Right forelimb (tissue), 1 donor: ENCODE measurements at regions not wholly inside any gene's neighbourhood (a gene's known extent, or its start where the extent isn't known, plus 50 kb on each side); places are given as distances from the start of the nearest gene placed in this dataset.
"Not testable (repeated sequence)": the region's sequence is repeated elsewhere in the genome, so short reads cannot be mapped to it uniquely, and the experiment has no call there.

Source experiments
- DNase-seq: peaks from one replicate; pipeline ENCODE4 v3.0.0-alpha.2; 2018

DNA sequence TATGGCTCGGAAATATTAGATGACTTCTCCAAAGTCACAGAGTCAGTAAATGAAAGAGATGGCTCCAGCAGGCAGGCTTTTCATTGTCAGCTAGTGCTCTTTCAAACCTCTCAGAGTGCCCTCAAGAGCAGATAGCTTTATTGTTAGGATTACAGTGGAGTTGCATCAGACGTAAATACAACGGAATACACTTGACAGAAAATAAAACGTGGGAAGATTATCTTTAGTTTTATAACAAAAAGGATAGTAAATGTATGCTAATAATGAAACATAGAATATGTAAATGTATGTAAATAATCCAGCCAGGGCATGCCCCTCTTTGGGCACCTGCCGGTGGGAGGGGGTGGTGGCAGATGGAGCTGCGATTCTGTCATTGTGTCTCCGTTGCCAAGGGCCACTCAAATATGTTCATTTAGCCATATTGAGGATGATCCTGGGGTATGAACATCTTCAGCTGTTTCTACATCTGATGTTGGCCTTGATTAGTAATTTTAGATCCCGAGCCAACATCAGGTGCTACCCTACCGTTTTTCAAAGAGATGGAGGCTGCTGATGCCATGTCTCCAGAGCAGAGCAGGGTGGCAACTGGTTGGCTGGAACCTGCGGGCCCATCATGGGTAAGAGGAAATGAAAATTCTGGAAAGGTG is 358.3 kb upstream of the SULF2 start:
- DNase-seq = no peak

DNA sequence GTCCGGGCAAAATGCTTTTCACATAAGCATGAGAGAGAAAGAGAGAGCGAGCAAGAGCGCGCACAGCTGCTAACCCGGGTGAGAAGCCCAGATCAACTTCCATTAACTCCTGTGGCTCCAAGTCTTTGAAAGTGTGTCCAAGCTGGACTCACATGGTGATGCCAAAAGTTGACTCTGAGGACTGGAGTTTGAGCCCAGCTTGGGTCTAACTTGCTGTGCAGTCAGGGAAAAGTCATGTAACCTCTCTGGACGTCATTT is 357.2 kb upstream of the SULF2 start:
- no peak for DNase-seq

DNA sequence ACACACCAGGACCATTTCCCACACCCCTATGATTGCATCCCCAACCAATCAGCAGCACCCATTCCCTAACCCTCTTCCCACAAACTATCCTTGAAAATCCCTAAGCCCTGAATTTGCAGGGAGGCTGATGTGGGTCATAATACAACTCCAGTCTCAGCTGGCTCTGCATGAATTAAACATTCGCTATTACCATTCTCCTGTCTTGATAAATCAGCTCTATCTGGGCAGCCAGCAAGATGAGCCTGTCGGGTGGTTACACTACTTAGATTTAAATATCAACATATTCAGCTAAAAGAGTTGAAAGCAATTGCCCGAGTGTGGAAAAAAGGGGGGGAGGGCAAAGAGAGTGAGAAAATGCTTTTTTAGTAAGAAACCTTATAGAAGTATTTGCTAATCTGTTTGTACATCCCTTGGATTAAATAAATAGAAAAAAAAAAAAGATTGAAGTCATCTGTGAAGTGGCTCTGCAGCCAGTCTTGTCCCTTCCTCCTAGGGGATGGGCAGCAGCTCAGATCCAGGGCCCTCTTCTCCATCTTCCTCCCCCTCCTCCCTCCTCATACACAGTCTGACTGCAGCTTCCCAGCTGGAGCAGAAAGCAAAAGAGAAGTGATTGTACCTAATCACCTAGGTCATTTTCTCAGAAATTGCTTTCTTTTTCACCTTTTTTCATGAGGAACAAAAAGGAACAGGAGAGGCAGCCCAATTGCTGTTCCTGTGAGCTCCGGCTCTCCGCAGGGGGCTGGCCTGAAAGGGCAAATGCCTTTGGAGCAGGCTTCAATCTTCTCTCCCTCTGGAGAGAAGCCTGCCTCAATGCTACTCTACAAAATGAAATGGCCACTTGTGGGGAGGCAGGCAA is 356.6 kb upstream of the SULF2 start:
- no peak for DNase-seq

DNA sequence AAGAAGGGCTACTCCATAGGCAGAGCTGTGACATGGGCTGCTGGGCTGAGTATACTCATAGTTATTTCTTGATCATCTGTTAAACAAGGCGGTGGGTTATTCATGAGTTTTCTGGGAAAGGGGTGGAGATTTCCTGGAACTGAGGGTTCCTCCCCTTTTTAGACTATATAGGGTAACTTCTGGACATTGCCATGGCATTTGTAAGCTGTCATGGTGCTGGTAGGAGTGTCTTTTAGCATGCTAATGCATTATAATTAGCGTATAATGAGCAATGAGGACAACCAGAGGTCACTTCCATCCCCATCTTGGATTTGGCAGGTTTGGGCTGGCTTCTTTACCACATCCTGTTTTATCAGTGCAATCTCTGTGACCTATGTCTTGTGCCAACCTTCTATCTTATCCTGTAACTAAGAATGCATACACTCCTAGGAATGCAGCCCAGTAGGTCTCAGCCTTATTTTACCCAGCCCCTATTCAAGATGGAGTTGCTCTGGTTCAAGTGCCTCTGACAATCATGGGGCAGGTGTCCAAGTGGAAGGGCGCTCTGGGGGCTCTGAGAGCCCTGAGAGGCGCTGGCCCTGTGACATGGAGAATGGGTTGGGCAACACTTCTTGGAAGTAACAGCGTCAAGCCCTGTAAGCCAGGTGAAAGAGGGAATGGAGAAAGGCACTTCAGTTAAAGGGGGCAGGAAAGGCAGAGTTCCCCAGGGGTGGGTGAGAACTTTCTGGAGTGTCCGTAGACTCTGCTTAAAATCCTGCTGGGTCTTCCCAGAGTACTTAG is 354.2 kb upstream of the SULF2 start:
- no peak for DNase-seq

DNA sequence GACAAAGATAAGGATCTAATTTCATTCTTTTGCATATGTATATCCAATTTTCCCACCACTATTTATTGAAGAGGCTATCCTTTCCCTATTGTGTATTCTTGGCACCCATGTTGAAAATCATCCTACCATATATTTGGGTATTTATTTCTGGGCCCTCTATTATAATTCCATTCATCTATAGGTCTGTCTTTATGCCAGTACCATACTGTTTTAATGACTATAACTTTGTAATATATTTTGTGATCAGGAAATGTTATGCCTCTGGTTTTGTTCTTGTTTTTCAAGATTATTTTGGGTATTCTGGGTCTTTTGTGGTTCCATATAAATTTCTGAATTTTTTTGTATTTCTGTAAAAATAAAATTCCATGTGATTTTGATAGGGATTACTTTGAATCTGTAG is 347.6 kb upstream of the SULF2 start:
- no peak for DNase-seq

DNA sequence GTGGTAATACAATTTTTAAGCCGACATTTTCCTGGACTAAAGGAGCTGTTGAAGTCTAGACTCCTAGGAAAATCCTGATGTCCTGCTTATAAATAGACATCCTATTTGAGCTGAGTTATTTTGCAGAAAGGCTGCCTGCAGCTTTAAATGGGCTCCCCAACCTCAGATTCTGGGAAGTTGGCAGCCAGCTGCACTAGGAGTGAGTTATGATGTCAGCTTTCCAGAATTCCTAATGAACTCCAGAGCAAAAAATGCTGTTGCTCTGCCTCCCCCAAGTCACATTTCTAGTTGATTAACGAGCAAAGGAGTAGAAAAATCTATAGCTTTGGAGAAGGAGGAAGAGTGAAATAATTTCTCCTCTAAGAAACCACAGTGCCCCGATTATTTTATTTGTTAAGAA is 346.3 kb upstream of the SULF2 start:
- DNase-seq = peak; percentile 60

DNA sequence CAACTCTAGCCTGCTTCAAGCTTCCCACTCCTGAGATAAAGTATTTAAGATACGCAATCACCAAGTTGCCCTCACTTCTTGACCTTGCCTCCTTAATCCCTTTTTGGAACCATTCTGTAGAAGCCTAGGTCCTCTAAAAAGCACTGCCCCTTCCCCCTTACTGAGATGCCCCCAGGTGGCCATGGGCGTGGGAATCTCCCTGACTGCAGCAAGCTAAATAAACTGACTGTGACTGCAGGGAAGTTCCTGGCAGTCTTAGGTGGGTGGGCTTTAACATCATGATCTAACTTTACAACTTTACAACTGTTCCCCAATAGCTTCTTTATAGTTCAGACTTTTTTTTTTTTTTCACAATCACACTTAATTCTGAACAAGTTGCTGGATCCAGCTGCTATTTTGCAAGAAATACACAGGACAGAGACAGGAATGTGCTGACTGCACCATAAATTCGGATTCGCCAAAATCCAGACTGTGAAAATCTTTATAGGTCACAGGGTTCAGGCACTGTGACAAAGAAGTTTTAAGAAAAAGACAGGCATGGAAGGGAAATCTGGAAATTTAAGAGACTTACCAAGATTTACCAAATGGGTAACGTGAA is 344.2 kb upstream of the SULF2 start:
- no peak for DNase-seq

DNA sequence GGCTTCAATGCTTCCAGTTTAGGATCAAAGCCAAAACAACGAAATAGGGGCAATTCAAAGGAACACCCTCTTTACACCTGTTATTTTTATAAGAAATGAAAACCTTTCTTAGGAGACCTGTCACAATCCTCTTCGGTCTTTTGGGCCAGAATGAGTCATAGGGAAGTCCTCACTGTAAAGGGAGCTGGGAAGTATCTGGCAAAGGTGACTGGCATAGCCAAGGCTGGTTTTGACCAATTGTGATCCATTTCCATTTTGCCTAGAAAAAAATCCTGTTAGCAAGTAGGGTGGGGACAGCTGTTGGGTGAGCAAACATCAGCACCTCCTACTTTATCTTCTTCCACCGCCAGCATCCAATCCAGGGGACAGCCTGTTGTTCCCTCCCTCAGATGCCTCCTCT is 343.2 kb upstream of the SULF2 start:
- no peak for DNase-seq

DNA sequence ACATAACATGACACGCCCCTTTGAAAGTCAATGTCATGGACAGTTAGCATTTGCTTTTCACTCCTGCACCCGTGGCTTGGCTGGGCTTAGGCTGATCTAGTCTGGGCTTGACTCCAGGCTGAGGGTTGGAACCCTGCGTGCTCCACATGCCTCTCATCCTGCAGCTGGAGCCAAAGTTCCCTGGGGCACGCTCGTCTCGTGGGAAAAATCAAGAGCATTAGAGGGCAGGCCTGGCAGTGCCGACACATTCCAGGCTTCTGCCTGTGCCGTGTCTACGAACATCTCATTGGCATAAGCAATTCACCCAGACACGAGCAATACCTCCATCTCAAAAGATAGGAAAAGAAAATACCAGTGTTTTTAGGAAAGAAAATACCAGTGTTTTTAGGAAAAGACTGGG is 342.7 kb upstream of the SULF2 start:
- DNase-seq = not testable (repeated sequence)

DNA sequence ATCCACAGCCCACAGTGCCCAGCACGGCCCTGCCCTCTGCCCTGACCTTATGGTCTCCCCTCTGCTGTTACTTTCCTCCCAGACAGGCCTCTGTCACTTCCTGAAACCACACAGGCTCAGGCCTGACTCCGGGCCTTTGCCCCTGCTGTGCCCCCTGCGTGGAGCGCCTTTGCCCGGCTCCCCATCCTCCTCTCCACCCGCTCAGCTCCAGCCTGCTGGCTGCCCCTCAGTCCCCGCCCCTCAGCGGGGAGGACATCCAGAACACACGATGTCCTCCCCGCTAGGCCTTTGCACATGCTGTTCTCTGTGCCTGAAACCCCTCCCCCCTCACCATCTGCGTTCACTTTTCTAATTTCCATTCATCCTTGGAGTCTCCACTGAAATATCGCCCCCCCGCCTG is 341.9 kb upstream of the SULF2 start:
- DNase-seq = not testable (repeated sequence)

DNA sequence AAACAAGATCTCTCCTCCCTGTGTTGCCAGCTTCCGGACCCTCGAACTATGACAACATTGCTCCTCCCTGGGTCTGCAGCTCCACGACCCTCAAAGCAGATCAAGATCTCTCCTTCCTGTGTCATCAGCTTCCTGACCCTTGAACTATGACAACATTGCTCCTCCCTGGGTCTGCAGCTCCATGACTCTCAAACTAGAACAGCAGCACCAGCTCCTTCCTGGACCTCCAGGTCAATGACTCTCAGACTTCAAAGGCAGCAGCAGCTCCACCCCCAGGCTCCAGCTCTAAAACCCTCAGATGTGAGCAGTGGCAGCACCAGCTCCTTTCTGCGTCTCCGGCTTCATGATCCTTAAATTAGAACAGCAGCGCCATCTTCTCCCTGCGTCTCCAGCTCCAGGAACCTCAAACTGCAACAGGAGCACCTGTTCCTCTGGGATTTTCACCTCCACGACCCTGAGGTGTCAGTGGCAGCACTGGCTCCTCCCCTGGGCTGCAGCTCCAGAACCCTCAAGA is 341.0 kb upstream of the SULF2 start:
- DNase-seq = no peak

DNA sequence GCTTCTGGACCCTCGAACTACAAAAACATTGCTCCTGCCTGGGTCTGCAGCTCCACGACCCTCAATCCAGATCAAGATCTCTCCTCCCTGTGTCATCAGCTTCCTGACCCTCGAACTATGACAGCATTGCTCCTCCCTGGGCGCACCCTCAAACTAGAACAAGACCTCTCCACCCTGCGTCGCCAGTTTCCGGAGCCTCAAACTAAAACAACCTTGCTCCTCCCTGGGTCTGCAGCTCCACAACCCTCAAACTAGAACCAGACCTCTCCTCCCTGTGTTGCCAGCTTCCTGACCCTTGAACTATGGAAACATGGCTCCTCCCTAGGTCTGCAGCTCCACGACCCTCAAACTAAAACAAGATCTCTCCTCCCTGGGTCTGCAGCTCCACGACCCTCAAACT is 339.7 kb upstream of the SULF2 start:
- no peak for DNase-seq

DNA sequence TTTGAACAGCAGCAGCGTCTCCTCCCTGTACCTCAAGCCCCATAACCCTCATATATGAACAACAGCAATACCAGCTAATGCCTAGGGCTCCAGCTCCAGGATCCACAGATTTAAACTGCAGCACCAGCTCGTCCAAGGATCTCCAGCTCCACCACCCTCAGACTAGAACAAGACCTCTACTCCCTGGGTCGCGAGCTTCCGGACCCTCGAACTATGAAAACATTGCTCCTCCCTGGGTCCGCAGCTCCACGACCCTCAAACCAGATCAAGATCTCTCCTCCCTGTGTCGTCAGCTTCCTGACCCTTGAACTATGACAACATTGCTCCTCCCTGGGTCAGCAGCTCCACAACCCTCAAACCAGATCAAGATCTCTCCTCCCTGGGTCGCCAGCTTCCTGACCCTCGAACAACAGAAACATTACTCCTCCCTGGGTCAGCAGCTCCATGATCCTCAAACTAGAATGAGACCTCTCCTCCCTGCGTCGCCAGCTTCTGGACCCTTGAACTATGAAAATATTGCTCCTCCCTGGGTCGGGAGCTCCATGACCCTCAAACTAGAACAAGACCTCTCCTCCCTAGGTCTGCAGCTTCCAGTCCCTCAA is 339.0 kb upstream of the SULF2 start:
- no peak for DNase-seq

DNA sequence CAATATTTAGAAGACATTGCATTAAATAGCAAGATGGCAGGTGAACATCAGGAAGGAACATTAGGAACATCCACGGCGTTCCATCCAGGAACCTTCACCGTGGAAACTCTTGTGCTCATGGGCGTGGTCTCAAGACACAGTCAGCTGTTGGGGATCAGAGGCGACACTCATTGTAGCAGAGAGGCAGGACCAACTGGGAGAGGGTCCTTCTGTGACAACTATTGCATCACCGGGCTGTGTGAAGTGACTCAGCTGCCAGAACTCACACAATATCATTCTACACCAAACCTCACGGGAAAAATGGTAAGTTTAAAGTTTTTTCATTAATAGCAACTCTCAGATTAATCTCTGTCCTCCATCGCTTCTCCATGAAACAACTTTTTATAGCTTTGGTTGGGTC is 334.8 kb upstream of the SULF2 start:
- no peak for DNase-seq

DNA sequence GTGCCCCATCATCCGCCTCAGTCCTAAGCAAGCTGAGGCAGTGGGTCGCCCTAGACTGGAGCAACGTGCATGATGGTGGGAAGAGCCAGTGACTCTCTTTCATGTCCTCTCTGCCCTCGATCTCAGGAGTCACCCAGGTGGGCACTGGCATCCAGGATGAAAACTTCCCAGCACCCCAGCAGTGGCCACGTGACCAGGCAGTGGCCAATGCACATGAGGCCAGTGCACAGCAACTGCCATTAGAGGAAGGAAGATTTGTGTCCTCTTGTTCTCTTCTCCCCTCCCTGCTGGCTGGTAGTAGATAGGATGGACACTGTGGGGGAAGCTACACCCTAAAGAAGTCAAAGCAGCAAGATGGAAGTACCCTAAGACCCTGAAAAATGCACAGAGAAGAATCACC is 334.1 kb upstream of the SULF2 start:
- DNase-seq = not testable (repeated sequence)

DNA sequence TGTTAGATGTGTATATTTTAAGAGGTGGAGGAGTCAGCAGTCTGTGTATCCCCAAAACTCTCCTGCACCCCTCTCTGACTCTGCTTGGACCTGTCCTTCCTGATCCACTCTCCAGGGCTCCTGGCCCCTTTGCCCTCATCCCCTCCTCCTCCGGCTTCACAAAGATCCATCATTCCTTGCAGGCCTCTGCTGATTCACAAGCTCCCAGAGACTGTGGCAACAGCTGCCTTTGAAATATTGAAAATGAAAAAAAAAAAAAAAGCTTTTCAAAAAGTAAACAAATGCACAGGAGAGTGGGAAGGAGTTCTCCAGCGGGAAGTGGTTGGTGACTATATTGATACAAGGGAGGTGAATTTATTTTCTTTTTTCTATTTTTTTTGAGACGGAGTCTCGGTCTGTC is 330.2 kb upstream of the SULF2 start:
- no peak for DNase-seq

DNA sequence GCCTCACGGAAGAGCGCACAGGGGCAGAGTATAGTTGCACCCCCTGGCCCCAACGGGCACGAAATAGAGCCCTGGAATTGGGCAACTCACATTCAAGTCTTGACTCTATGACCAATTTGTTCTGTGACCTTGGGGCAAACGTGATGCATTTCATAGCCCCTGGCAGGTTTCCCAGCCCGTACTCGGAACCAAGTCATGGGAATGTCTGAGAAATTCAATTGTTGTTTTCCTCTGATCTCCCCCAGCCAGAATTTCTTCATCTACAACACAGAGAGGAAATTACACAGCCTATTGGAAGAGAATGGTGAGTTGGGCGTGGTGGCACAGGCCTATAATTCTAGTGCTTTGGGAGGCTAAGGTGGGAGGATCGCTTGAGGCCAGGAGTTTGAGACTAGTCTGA is 322.3 kb upstream of the SULF2 start:
- no peak for DNase-seq

DNA sequence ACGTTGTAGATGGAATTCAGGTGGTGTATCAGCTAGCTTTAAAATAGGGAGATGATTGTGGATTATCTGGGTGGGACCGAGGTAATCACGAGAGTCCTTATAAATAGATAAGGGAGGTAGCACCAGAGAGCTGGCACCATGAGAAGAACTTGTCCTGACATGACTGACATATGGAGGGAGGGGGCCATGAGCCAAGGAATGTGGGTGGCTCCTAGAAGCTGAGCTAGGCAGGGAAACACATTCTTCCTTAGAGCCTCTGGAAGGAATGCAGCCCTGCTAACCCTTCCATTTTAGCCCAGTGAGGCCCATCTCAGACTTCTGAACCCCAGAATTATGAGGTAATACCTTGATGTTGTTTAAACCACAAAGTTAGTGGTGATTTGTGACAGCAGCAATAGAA is 321.1 kb upstream of the SULF2 start:
- DNase-seq = no peak

DNA sequence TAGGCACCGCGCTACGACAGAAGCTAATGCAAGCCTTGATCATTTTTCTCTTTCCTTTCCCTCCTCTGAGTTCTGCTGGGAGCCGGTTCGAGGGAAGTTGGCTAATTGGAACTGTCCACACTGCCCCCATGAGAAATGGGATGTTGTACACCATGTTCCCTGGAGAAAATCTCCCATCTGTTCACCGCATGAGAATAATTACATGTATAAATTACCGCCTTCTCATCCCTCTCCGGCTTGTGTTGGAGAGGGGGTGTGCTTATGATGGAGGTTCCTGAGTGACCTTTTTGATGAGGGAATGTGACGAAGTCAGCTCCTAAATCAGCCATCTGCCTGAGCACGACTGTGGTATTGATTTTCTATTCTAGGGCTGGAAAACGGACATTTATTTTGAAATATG is 320.2 kb upstream of the SULF2 start:
- DNase-seq = no peak

DNA sequence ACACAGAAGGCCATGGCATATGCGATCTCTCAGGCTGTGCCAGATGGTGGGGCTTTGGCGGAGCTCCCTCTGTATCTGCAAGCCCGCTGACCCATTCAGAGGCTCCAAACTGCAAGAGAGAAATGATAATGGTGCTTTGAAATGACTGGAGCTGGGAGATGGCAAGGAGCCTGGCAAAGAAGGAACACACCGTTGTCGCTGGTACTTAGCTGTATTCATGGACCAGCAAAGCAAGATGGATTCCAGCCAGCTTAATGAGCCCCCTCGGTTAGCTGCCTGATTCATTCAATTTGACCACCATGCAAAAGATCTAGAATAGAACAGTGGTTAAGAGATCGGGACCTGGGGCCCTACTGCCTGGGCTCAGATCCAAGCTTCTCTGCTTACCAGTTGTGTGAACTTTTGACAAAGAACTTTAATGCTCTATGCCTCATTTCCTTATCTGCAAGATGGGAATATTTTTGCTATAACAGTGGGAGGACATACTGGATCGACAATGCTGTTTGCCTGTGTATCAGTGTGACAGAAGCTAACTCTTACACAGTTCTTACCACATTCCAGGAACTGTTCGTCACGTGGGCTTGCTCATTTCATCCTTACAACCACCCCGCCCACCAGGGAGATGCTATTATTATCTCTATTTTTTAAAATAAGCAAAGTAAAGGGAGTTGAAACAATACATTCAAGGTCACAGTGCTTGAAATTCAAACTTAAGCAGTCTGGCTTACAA is 317.8 kb upstream of the SULF2 start:
- DNase-seq = no peak

DNA sequence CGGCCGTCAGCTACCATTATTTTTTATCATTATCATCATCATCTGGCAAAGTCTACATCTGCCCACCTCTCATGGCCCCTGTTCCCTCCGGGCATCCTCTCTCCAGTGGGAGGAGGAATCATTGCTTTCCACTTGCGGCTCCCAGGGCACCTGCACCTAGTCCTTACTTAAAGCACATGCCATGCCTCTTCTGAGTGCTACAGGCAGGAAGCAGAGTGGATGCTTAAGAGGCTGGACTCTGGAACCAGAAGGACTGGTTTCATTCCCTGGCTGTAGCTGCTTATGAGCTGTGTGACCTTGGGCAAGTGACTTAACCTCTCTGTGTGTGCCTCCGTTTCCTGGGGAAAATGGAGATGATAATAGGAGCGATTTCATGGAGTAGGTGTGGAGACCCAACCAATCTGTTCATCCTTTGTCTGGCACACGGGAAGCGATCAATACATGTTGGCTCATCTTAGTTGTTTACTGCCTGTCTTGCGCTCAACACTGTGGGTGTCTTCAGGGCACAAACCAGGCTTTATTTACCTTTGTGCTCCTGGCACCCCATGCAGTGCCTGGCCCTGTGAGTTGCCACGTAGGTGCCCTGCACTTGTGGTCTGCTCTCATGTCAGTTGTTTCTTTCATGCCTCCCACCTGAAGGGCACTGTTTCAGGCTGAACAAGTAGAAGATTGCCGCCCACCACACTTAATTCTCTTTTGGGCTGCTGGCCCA is 317.0 kb upstream of the SULF2 start:
- DNase-seq = no peak

DNA sequence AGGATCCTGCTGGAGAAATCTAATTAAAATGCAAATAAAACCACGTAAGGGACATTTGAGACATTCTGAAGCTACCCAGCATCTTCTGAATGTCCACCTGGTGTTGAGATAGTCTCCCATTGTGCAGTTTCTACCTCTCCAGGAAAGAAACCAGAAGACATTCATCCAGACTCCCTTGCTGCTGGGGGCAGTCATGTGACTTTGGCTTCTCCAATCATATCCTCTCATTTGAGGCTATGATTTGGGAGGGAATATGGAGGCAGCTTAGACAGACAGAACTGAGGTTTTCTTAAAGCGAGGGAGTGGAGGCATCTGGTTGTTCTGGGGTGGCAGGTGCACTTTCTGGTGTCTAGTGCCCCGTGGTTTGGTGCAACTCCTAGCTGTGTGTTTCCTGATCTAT is 315.2 kb upstream of the SULF2 start:
- no peak for DNase-seq
